HCT116 (cell line): ENCODE measurements at regions not wholly inside any gene's neighbourhood (a gene's known extent, or its start where the extent isn't known, plus 50 kb on each side); places are given as distances from the start of the nearest gene placed in this dataset.

Experiments used
- ATAC-seq: fragments of 200-7000 bp; cut with Tn5 transposase; 2 replicates; pipeline ENCODE4 v1.9.1; 2020; ENCODE audit warnings: mild to moderate bottlenecking, moderate library complexity
- BruUV-seq: library from RNA; stranded (reverse); fragments of 400-500 nt; replicated peaks from 2 replicates; lab custom pipeline; 2021; lab: Mats Ljungman, UMichigan
- CTCF ChIA-PET: fragments of 300-600 bp; sonication (Branson Sonifier 250); formaldehyde crosslinking; loops from one replicate; lab custom pipeline; 2021; ENCODE audit warnings: antibody characterized with exemption; lab: Charles Lee
- POLR2A ChIA-PET: fragments of 300-600, 350-600 bp; sonication (Branson Sonifier 250); formaldehyde crosslinking; loops from one replicate; lab custom pipeline; 2021; ENCODE audit warnings: antibody characterized with exemption; lab: Charles Lee
- RAD21 ChIA-PET, 2 experiments: fragments of 300-600 bp; sonication (Branson Sonifier 250); formaldehyde crosslinking; loops; one replicate each; lab custom pipeline; 2023; ENCODE audit warnings: low total read pairs in 2 of 2; ENCODE audit not compliant: uncharacterized antibody in 2 of 2, unreplicated experiment in 2 of 2, low non-redundant PET in 1 of 2; lab: Charles Lee
- DNase-seq: peaks from one replicate; pipeline ENCODE4 v3.0.0-alpha.2; 2010; ENCODE audit warnings: low read depth, low spot score
- H2AFZ ChIP-seq: fragments of 200-600 bp; shearing (Covaris generic), sonication (generic); 2 replicates; pipeline ENCODE4 v1.6.1; 2017; ENCODE audit warnings: low read depth, mixed run types, mixed read lengths, antibody characterized with exemption, low read length; ENCODE audit not compliant: poor library complexity, severe bottlenecking
- H3K27ac ChIP-seq: 2 replicates; pipeline ENCODE4 v1.5.1; 2012; ENCODE audit warnings: low read depth, low read length
- H3K27me3 ChIP-seq: fragments of 200-600 bp; sonication (generic); 2 replicates; pipeline ENCODE4 v1.6.1; 2016; ENCODE audit warnings: mixed run types, low read length, mixed read lengths; ENCODE audit not compliant: insufficient read depth
- H3K36me3 ChIP-seq, 2 experiments: fragments of 200-500 bp in 1 of 2; fragments of 200-600 bp in 1 of 2; sonication (Bioruptor generic) in 1 of 2; sonication (generic) in 1 of 2; 2 replicates each; pipeline versions ENCODE4 v1.5.1 to v1.6.1; 2014 to 2016; ENCODE audit warnings: low read length in 2 of 2, inconsistent platforms in 1 of 2, mixed read lengths in 1 of 2, mixed run types in 1 of 2; ENCODE audit not compliant: insufficient read depth in 2 of 2, control insufficient read depth in 1 of 2
- H3K4me1 ChIP-seq, 2 experiments: fragments of 200-600 bp in 1 of 2; sonication (generic) in 1 of 2; 2 replicates each; pipeline versions ENCODE4 v1.5.1 to v1.6.1; 2012 to 2017; ENCODE audit warnings: low read length in 2 of 2, inconsistent platforms in 1 of 2, mild to moderate bottlenecking in 1 of 2, mixed read lengths in 1 of 2, mixed run types in 1 of 2, moderate library complexity in 1 of 2; ENCODE audit not compliant: insufficient read depth in 2 of 2, control insufficient read depth in 1 of 2
- H3K4me2 ChIP-seq: fragments of 200-600 bp; sonication (generic); 2 replicates; pipeline ENCODE4 v1.6.1; 2017; ENCODE audit warnings: mixed run types, low read length, mixed read lengths
- H3K4me3 ChIP-seq, 2 experiments: fragments of 200-600 bp in 1 of 2; sonication (generic) in 1 of 2; replicated peaks in 1 of 2; 2 replicates each; pipeline ENCODE4 v1.5.1; 2011 to 2016; ENCODE audit warnings: low read length in 2 of 2, control low read depth in 1 of 2, low read depth in 1 of 2, mild to moderate bottlenecking in 1 of 2, mixed read lengths in 1 of 2, mixed run types in 1 of 2
- H3K79me2 ChIP-seq: fragments of 200-600 bp; sonication (generic); 2 replicates; pipeline ENCODE4 v1.6.1; 2017; ENCODE audit warnings: mild to moderate bottlenecking, mixed run types, low read length, moderate library complexity, mixed read lengths; ENCODE audit not compliant: insufficient read depth
- H3K9ac ChIP-seq: fragments of 200-600 bp; sonication (generic); 2 replicates; pipeline ENCODE4 v1.6.1; 2016; ENCODE audit warnings: low read length, mixed read lengths
- H3K9me2 ChIP-seq: fragments of 200-600 bp; sonication (generic), shearing (Covaris generic); 2 replicates; pipeline ENCODE4 v1.6.1; 2017; ENCODE audit warnings: mixed run types, mild to moderate bottlenecking, moderate library complexity; ENCODE audit not compliant: insufficient read depth
- H3K9me3 ChIP-seq, 2 experiments: fragments of 200-500 bp in 1 of 2; fragments of 200-600 bp in 1 of 2; sonication (Bioruptor generic) in 1 of 2; sonication (generic) in 1 of 2; 2 replicates each; pipeline ENCODE4 v1.6.1; 2014 to 2017; ENCODE audit warnings: low read length in 2 of 2, mixed read lengths in 2 of 2, inconsistent platforms in 1 of 2, low read depth in 1 of 2, mild to moderate bottlenecking in 1 of 2, mixed run types in 1 of 2, moderate library complexity in 1 of 2; ENCODE audit not compliant: control insufficient read depth in 1 of 2, insufficient read depth in 1 of 2
- H4K20me1 ChIP-seq: fragments of 200-600 bp; sonication (generic), shearing (Covaris generic); 2 replicates; pipeline ENCODE4 v1.6.1; 2017; ENCODE audit warnings: mixed run types, mild to moderate bottlenecking, moderate library complexity; ENCODE audit not compliant: insufficient read depth
- ELF1 ChIP-seq: IDR thresholded peaks from 2 replicates; pipeline ENCODE4 v1.6.1; 2012; ENCODE audit warnings: low read depth, borderline replicate concordance
- EZH2phosphoT487 ChIP-seq: fragments of 200-600 bp; IDR thresholded peaks from 2 replicates; pipeline ENCODE4 v1.6.1; 2018; ENCODE audit warnings: antibody characterized with exemption, borderline replicate concordance
- FOSL1 ChIP-seq: IDR thresholded peaks from 2 replicates; pipeline ENCODE4 v1.6.1; 2012; ENCODE audit warnings: low read depth
- JUND ChIP-seq: IDR thresholded peaks from 2 replicates; pipeline ENCODE4 v1.6.1; 2012
- POLR2AphosphoS5 ChIP-seq: IDR thresholded peaks from 2 replicates; pipeline ENCODE4 v1.6.1; 2011; ENCODE audit warnings: mild to moderate bottlenecking, low read depth, low read length, moderate library complexity
- RAD21 ChIP-seq: IDR thresholded peaks from 2 replicates; pipeline ENCODE4 v1.6.1; 2012; ENCODE audit warnings: low read depth, mild to moderate bottlenecking
- SP1 ChIP-seq: IDR thresholded peaks from 2 replicates; pipeline ENCODE4 v1.6.1; 2012; ENCODE audit warnings: low read depth
- SRF ChIP-seq: IDR thresholded peaks from 2 replicates; pipeline ENCODE4 v1.6.1; 2012; ENCODE audit warnings: low read depth
- TCF7L2 ChIP-seq: IDR thresholded peaks from 2 replicates; pipeline ENCODE4 v1.7.0; 2011; ENCODE audit warnings: borderline replicate concordance, inconsistent platforms; ENCODE audit not compliant: insufficient read depth, insufficient read length; ENCODE audit errors: extremely low read depth
- ZBTB33 ChIP-seq: IDR thresholded peaks from 2 replicates; pipeline ENCODE4 v1.6.1; 2011; ENCODE audit warnings: mild to moderate bottlenecking, low read length, moderate library complexity; ENCODE audit not compliant: insufficient replicate concordance; ENCODE audit errors: extremely low read depth
- intact Hi-C: fragments of 100-400 bp; cut with micrococcal nuclease; formaldehyde crosslinking; loops from 2 replicates; pipeline ENCODE4 v1.10.0; 2022
- TF ChIP-seq, protein P1 (sequence below): IDR thresholded peaks from 2 replicates; pipeline ENCODE4 v1.6.1; 2012
- TF ChIP-seq, protein P2 (sequence below), 3 experiments: fragments of 200-600 bp in 1 of 3; sonication (generic) in 1 of 3; IDR thresholded peaks in 2 of 3; conservative IDR thresholded peaks in 1 of 3; 2 replicates each; pipeline ENCODE4 v1.5.1; 2012 to 2017; ENCODE audit warnings: low read depth in 2 of 3, low read length in 2 of 3, antibody characterized with exemption in 1 of 3, borderline replicate concordance in 1 of 3, control low read depth in 1 of 3, mild to moderate bottlenecking in 1 of 3, mixed read lengths in 1 of 3, mixed run types in 1 of 3, moderate library complexity in 1 of 3; ENCODE audit not compliant: insufficient read depth in 1 of 3

DNA sequence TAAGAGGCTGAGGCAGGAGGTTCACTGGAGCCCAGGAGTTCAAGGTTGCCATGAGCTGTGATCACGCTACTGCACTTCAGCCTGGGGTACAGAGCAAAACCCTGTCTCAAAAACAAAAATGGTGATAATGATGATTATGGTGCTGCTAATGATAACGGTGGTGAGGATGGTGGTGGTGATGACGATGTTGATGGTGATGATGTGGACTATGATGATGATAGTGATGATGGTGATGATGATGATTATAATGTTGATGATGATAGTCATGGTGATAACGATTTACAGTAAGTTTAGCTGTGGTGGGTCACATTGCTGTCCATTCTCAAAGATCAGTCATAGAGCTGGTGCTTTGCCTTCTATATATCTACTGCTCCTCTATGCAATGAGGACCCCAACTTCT is 1340.6 kb downstream of the UQCRFS1 start:
- TF ChIP-seq EZH2phosphoT487 (no peak), JUND (no peak), FOSL1 (no peak), TCF7L2 (no peak), RAD21 (no peak), SRF (no peak), POLR2AphosphoS5 (no peak), ELF1 (no peak), SP1 (no peak), ZBTB33 (no peak)
- TF ChIP-seq, protein P1, sequence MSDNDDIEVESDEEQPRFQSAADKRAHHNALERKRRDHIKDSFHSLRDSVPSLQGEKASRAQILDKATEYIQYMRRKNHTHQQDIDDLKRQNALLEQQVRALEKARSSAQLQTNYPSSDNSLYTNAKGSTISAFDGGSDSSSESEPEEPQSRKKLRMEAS: no peak
- TF ChIP-seq, protein P2, sequence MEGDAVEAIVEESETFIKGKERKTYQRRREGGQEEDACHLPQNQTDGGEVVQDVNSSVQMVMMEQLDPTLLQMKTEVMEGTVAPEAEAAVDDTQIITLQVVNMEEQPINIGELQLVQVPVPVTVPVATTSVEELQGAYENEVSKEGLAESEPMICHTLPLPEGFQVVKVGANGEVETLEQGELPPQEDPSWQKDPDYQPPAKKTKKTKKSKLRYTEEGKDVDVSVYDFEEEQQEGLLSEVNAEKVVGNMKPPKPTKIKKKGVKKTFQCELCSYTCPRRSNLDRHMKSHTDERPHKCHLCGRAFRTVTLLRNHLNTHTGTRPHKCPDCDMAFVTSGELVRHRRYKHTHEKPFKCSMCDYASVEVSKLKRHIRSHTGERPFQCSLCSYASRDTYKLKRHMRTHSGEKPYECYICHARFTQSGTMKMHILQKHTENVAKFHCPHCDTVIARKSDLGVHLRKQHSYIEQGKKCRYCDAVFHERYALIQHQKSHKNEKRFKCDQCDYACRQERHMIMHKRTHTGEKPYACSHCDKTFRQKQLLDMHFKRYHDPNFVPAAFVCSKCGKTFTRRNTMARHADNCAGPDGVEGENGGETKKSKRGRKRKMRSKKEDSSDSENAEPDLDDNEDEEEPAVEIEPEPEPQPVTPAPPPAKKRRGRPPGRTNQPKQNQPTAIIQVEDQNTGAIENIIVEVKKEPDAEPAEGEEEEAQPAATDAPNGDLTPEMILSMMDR (IDR thresholded peaks at IDR 0.05 in 2 of 3, conservative IDR thresholded peaks at IDR 0.05 in 1 of 3; ENCODE audit: borderline replicate concordance in 1 of 3, insufficient read depth in 1 of 3, low read depth in 2 of 3, low read length in 2 of 3): no peak
- no TSS peak for BruUV-seq
- ATAC-seq (no peak), DNase-seq (no peak)
- Histone ChIP-seq H4K20me1 (no peaks in the 10 kb centered on the region), H3K9me3 (peaks cover 0 to 13% of the 10 kb centered on the region in 2 experiments; a peak in 2 of 4 replicates), H3K4me3 (no peak overlapping the region), H2AFZ (no peak overlapping the region), H3K36me3 (no peaks in the 10 kb centered on the region), H3K27ac (no peak overlapping the region), H3K9ac (no peak overlapping the region), H3K4me1 (no peaks in the 10 kb centered on the region), H3K4me2 (no peak overlapping the region), H3K9me2 (no peaks in the 10 kb centered on the region), H3K27me3 (no peaks in the 10 kb centered on the region), H3K79me2 (no peaks in the 10 kb centered on the region)
- ChIA-PET RAD21 (no interaction called here), CTCF (no interaction called here), POLR2A (no interaction called here)
- intact Hi-C loops: no loop called here
